Brain microvascular endothelial cell (primary cell): ENCODE measurements at regions not wholly inside any gene's neighbourhood (a gene's known extent, or its start where the extent isn't known, plus 50 kb on each side); places are given as distances from the start of the nearest gene placed in this dataset.

ENCODE experiments used
- DNase-seq: peaks from one replicate; pipeline ENCODE4 v3.0.0-alpha.2; 2020
- H3K27ac ChIP-seq: fragments of 250-450 bp; sonication (Bioruptor Pico); 2 replicates; pipeline ENCODE4 v1.5.1; 2020; ENCODE audit warnings: mild to moderate bottlenecking, moderate library complexity
- H3K27me3 ChIP-seq: fragments of 250-450 bp; sonication (Bioruptor Pico); replicated peaks from 2 replicates; pipeline ENCODE4 v1.5.1; 2020; ENCODE audit warnings: mild to moderate bottlenecking
- H3K36me3 ChIP-seq: fragments of 250-450 bp; sonication (Bioruptor Pico); replicated peaks from 2 replicates; pipeline ENCODE4 v1.5.1; 2020; ENCODE audit warnings: mild to moderate bottlenecking
- H3K4me3 ChIP-seq: 2 replicates; pipeline ENCODE4 v1.5.1; 2011; ENCODE audit warnings: low read depth, mild to moderate bottlenecking, control low read depth, low read length, moderate library complexity
- CTCF ChIP-seq: IDR thresholded peaks from 2 replicates; pipeline ENCODE4 v1.5.1; 2011; ENCODE audit warnings: low read depth, mild to moderate bottlenecking, moderate library complexity, low read length, control low read depth, inconsistent platforms; ENCODE audit errors: missing control alignments
- in situ Hi-C: cut with HindIII; loops from 2 replicates; pipeline ENCODE4 v1.10.0; 2017; ENCODE audit warnings: low sequenced_read_pairs, low pct_ligation_motif_present

- no peak for TF ChIP-seq CTCF
Observed at GRCh38 chr10:4008676-4009382, 223.8 kb upstream of the KLF6 start.

GRCh38 chr10:4007771-4008170, 222.8 kb upstream of the KLF6 start:
- in situ Hi-C loops: no loop called here
- Histone ChIP-seq H3K27ac (no peak overlapping the region), H3K27me3 (no peaks in the 10 kb centered on the region), H3K36me3 (no peaks in the 10 kb centered on the region), H3K4me3 (no peak overlapping the region)
- DNase-seq: no peak
- no peak for TF ChIP-seq CTCF

More at GRCh38 chr10:4008676-4009382, 223.8 kb upstream of the KLF6 start:
- no peaks in the 10 kb centered on the region for H3K27me3 ChIP-seq
- no peaks in the 10 kb centered on the region for H3K36me3 ChIP-seq
- H3K27ac ChIP-seq: no peak overlapping the region
- DNase-seq: no peak
- no peak overlapping the region for H3K4me3 ChIP-seq
- in situ Hi-C loops: no loop called here

DNA sequence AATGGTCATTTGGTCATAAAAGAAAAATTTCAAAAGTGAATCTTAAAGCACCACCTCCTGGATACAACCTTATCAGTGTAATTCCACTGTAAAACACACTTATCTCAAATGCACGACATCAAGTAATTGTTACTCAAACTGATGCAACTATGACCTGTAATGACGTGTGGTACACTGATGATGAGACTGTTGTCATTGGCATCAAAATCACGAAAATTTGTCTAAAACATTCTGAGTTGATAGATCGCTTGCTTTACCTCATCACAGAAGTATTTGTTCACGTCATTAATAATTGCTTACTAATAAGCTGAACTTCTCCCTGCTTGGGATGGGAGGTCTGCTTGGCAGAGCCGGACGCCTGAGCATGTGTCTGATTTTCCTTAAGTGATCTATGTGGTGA, 221.8 kb upstream of the KLF6 start:
- no peak overlapping the region for H3K4me3 ChIP-seq
- no peaks in the 10 kb centered on the region for H3K27me3 ChIP-seq
- no peaks in the 10 kb centered on the region for H3K36me3 ChIP-seq
- in situ Hi-C loops: no loop called here
- H3K27ac ChIP-seq: no peak overlapping the region
- no peak for DNase-seq
- no peak for TF ChIP-seq CTCF

GRCh38 chr10:4006051-4006450, 221.0 kb upstream of the KLF6 start:
- H3K4me3 ChIP-seq: no peak overlapping the region
- H3K36me3 ChIP-seq: no peaks in the 10 kb centered on the region
- TF ChIP-seq CTCF: no peak
- no peaks in the 10 kb centered on the region for H3K27me3 ChIP-seq
- in situ Hi-C loops: no loop called here
- DNase-seq: no peak
- no peak overlapping the region for H3K27ac ChIP-seq

DNA sequence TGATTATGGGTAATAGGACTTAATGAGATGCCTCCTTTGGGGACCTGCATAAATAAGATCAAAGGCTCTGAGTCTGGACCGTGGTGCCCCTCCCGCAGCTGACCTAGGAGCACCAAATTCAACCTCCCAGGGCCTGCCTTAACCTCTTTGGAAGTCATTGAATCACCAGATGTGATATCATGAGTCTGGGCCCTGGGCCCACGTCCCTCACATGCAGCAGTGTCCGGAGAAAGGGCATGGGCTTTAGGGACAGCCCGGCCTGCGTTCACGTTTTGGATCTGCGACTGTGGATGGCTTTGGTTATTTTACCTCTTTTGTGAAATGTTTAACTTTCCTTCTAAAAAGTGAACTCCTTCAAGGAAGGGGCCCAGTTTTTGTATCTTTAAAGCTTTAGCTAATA, 220.0 kb upstream of the KLF6 start:
- Histone ChIP-seq H3K27ac (no peak overlapping the region), H3K4me3 (no peak overlapping the region), H3K36me3 (no peaks in the 10 kb centered on the region), H3K27me3 (no peaks in the 10 kb centered on the region)
- no peak for DNase-seq
- TF ChIP-seq CTCF: no peak
- in situ Hi-C loops: no loop called here

- Histone ChIP-seq H3K27me3 (no peaks in the 10 kb centered on the region), H3K36me3 (no peaks in the 10 kb centered on the region), H3K4me3 (no peak overlapping the region), H3K27ac (no peak overlapping the region)
- in situ Hi-C loops: no loop called here
- TF ChIP-seq CTCF: no peak
- no peak for DNase-seq
Observed at GRCh38 chr10:4004144-4004543, 219.1 kb upstream of the KLF6 start.
